Tongue (tissue), 1 donor: ENCODE measurements at regions not wholly inside any gene's neighbourhood (a gene's known extent, or its start where the extent isn't known, plus 50 kb on each side); places are given as distances from the start of the nearest gene placed in this dataset.
"Not testable (repeated sequence)": the region's sequence is repeated elsewhere in the genome, so short reads cannot be mapped to it uniquely, and the experiment has no call there.

Source experiments
- DNase-seq: peaks from one replicate; pipeline ENCODE4 v3.0.0-alpha.2; 2015

GRCh38 chr15:59896663-59897074 is 107.4 kb upstream of the FOXB1 start:
- DNase-seq: no peak

GRCh38 chr15:59894835-59895234 is 109.3 kb upstream of the FOXB1 start:
- no peak for DNase-seq

GRCh38 chr15:59892985-59893384 is 111.1 kb upstream of the FOXB1 start:
- peak; percentile 63 for DNase-seq

- DNase-seq: not testable (repeated sequence)
Measured at GRCh38 chr15:59887870-59888269, 116.2 kb upstream of the FOXB1 start.

GRCh38 chr15:59887211-59887610 is 116.9 kb upstream of the FOXB1 start:
- no peak for DNase-seq

GRCh38 chr15:59886441-59886840 is 117.7 kb upstream of the FOXB1 start:
- no peak for DNase-seq

GRCh38 chr15:59885832-59886231 is 118.3 kb upstream of the FOXB1 start:
- peak; percentile 35 for DNase-seq

- DNase-seq: peak; percentile 15
Measured at GRCh38 chr15:59879506-59880265, 124.4 kb upstream of the FOXB1 start.

- DNase-seq: no peak
Measured at GRCh38 chr15:59876140-59876539, 128.0 kb upstream of the FOXB1 start.

- DNase-seq: no peak
Measured at GRCh38 chr15:59873644-59874272, 130.4 kb upstream of the FOXB1 start.

GRCh38 chr15:59867086-59867855 is 136.8 kb upstream of the FOXB1 start:
- DNase-seq: no peak

- DNase-seq: no peak
Measured at GRCh38 chr15:59866642-59867041, 137.5 kb upstream of the FOXB1 start.

- no peak for DNase-seq
Measured at GRCh38 chr15:59862191-59863155, 141.6 kb upstream of the FOXB1 start.

GRCh38 chr15:59847968-59848367 is 156.1 kb upstream of the FOXB1 start:
- DNase-seq: peak; percentile 59

- DNase-seq: no peak
Measured at GRCh38 chr15:59845942-59846499, 156.9 kb upstream of the BNIP2 start.

- no peak for DNase-seq
Measured at GRCh38 chr15:59843609-59844008, 154.5 kb upstream of the BNIP2 start.

GRCh38 chr15:59841036-59841435 is 151.9 kb upstream of the BNIP2 start:
- DNase-seq: no peak

- no peak for DNase-seq
Measured at GRCh38 chr15:59839906-59840305, 150.8 kb upstream of the BNIP2 start.

GRCh38 chr15:59838900-59839299 is 149.8 kb upstream of the BNIP2 start:
- DNase-seq: no peak

- DNase-seq: no peak
Measured at GRCh38 chr15:59835776-59836175, 146.7 kb upstream of the BNIP2 start.

- DNase-seq: no peak
Measured at GRCh38 chr15:59834528-59834927, 145.4 kb upstream of the BNIP2 start.

GRCh38 chr15:59833366-59833765 is 144.2 kb upstream of the BNIP2 start:
- DNase-seq: no peak
